ENCODE measurements at regions not wholly inside any gene's neighbourhood (a gene's known extent, or its start where the extent isn't known, plus 50 kb on each side); places are given as distances from the start of the nearest gene placed in this dataset.

DNA sequence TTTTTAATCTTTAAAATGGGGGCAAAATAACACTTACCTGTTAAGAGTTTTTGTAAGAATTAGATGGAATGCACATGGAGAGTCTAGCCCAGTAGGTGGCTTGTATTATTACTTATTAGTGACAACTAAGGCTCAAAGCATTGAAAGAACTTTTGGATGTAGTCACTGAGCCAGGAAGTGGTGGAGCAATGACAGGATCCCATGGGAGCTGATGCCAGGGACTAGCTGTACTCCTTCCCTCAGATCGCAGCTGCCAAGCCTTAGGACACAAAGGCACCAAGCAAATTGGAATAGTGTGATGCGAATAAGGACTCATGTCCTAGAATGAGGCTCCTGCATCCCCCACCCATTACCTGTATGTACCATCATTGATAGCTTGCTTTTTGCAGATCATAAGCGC, 370.4 kb upstream of the RGMA start:
- H3K9me3 ChIP-seq (replicated peaks; ENCODE audit: control insufficient read depth, insufficient read depth, low read length), result no peaks in the 10 kb centered on the region
- no peaks in the 10 kb centered on the region; a peak in 1 of 4 replicates for H3K27me3 ChIP-seq (replicated peaks in 1 of 2; ENCODE audit: control insufficient read depth in 2 of 2, insufficient read depth in 2 of 2, low read length in 1 of 2)
- no peak overlapping the region for H2AFZ ChIP-seq (ENCODE audit: control insufficient read depth, low read depth, low read length)
- POLR2A ChIA-PET, result no interaction called here
- BruUV-seq (replicated peaks), result no TSS peak
- H3K4me2 ChIP-seq (ENCODE audit: control insufficient read depth, insufficient read depth), result no peak overlapping the region
- no peak for DNase-seq (ENCODE audit: low read depth, low spot score)
- RAD21 ChIA-PET (ENCODE audit: unreplicated experiment), result no interaction called here
- H3K4me1 ChIP-seq (ENCODE audit: control insufficient read depth, insufficient read depth, low read length), result no peaks in the 10 kb centered on the region
- in situ Hi-C loops (cut with MboI) (no loop called here), intact Hi-C loops (cut with micrococcal nuclease; ENCODE audit: unreplicated experiment) (no loop called here)
- FAIRE-seq, result no peak
- SMC1A ChIA-PET (ENCODE audit: uncharacterized antibody, unreplicated experiment), result interaction anchor here (0.7 kb wide), 1 partner anchor 523 kb away, joined by 3 read pairs; no protein-coding TSS in a partner anchor
- no peak overlapping the region for H3K27ac ChIP-seq (ENCODE audit: control insufficient read depth, insufficient read depth)
- H3K36me3 ChIP-seq (ENCODE audit: control insufficient read depth in 2 of 2, insufficient read depth in 2 of 2, low read length in 1 of 2), result no peaks in the 10 kb centered on the region
- no peak overlapping the region for H3K9ac ChIP-seq (ENCODE audit: control insufficient read depth, insufficient read depth, low read length)
- ATAC-seq, result no peak
- H3K4me3 ChIP-seq, result no peak overlapping the region
- no peak for TF ChIP-seq MLLT1 (IDR thresholded peaks at IDR 0.05)
- TF ChIP-seq EP300 (IDR thresholded peaks at IDR 0.05; ENCODE audit: borderline replicate concordance in 1 of 2, control insufficient read depth in 1 of 2, low read depth in 2 of 2, low read length in 2 of 2), result no peak
- TF ChIP-seq JUND (IDR thresholded peaks at IDR 0.05; ENCODE audit: low read depth, low read length), result no peak
- no peak for TF ChIP-seq ATF7 (IDR thresholded peaks at IDR 0.05; ENCODE audit: low read depth)
- no peak for TF ChIP-seq CBX3 (IDR thresholded peaks at IDR 0.05; ENCODE audit: borderline replicate concordance, low read depth)
- no peak for TF ChIP-seq ZNF207 (IDR thresholded peaks at IDR 0.05; ENCODE audit: borderline replicate concordance)
- TF ChIP-seq ZBTB11 (CRISPR knock-in tag; IDR thresholded peaks at IDR 0.05), result no peak
- TF ChIP-seq POU2F2 (IDR thresholded peaks at IDR 0.05; ENCODE audit: borderline replicate concordance, low read depth, low read length), result no peak
- TF ChIP-seq SUPT20H (IDR thresholded peaks at IDR 0.05; ENCODE audit: borderline replicate concordance, control insufficient read depth, low read depth, low read length), result no peak
- TF ChIP-seq ZZZ3 (IDR thresholded peaks at IDR 0.05; ENCODE audit: control insufficient read depth, insufficient read length, low read depth), result no peak
- TF ChIP-seq CHD1 (IDR thresholded peaks at IDR 0.05; ENCODE audit: low read depth, low read length), result no peak
- TF ChIP-seq REST (IDR thresholded peaks at IDR 0.05; ENCODE audit: low read depth, low read length), result no peak
- no peak for TF ChIP-seq FOS (IDR thresholded peaks at IDR 0.05; ENCODE audit: borderline replicate concordance, extremely low read depth, insufficient read length)
- no peak for TF ChIP-seq EGR1 (IDR thresholded peaks at IDR 0.05; ENCODE audit: borderline replicate concordance in 1 of 2, low read depth in 2 of 2, low read length in 2 of 2)
- no peak for TF ChIP-seq CHD4 (IDR thresholded peaks at IDR 0.05)
- no peak for TF ChIP-seq HDAC2 (IDR thresholded peaks at IDR 0.05)
- CTCF ChIA-PET, result no interaction called here
- no peaks in the 10 kb centered on the region for H4K20me1 ChIP-seq (ENCODE audit: control insufficient read depth, insufficient read depth)
- 44% methylated on average over 3 of the region's 3 CpGs for WGBS (ENCODE audit: insufficient coverage, insufficient replicate concordance, low lambda C conversion rate, missing lambda C conversion rate)
- H3K79me2 ChIP-seq (ENCODE audit: control insufficient read depth, insufficient read depth, low read length), result no peaks in the 10 kb centered on the region

All from GM12878 (cell line).